HG02870 (cell line): ENCODE measurements at regions not wholly inside any gene's neighbourhood (a gene's known extent, or its start where the extent isn't known, plus 50 kb on each side); places are given as distances from the start of the nearest gene placed in this dataset.
A peak's percentile ranks its signal among the peaks of the same experiment; 100 is the strongest.
"Not testable (repeated sequence)": the region's sequence is repeated elsewhere in the genome, so short reads cannot be mapped to it uniquely, and the experiment has no call there.

Experiments used
- ATAC-seq: cut with Tn5 transposase; IDR thresholded peaks from one replicate; pipeline ENCODE4 v1.9.1; 2021; ENCODE audit warnings: mild to moderate bottlenecking, moderate library complexity; ENCODE audit not compliant: unreplicated experiment

- no peak for ATAC-seq
These were observed 104.0 kb downstream of the CDC7 start for GRCh38 chr1:91604632-91605031.

GRCh38 chr1:91605566-91605965 is 104.9 kb downstream of the CDC7 start:
- no peak for ATAC-seq

DNA sequence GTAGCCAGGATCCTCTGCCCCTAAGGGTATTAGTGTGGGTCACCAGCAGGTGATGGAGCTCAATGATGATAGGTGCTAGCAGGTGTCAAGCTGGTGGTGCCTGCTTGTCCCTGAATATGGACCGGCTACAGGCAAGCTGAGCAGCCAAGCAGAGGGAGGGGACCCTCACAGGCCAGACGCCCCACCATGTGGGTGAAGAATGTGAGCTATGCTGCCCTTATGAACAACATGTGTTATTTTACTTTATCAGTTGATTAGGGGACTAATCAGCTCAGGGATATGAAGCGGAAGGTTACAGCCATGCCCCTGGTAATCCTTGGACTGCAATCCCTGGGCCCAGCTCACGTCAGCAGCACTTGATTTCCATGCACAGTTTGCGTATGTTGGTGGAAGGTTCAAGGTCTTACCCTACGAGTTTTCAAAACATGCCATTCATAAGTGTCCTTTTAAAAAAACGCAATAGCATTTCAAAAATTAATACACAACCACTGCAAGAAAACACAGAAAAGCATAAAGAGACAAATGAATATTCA is 106.0 kb downstream of the CDC7 start:
- no peak for ATAC-seq

DNA sequence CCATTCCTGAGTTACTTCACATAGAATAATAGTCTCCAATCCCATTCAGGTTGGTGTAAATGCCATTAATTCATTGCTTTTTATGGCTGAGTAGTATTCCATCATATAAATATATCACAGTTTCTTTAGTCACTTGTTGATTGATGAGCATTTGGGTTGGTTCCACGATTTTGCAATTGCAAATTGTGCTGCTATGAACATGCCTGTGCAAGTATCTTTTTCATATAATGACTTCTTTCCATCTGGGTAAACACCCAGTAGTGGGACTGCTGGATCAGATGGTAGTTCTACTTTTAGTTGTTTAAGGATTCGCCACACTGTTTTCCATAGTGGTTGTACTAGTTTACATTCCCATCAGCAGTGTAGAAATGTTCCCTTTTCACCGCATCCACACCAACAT is 107.0 kb downstream of the CDC7 start:
- not testable (repeated sequence) for ATAC-seq

DNA sequence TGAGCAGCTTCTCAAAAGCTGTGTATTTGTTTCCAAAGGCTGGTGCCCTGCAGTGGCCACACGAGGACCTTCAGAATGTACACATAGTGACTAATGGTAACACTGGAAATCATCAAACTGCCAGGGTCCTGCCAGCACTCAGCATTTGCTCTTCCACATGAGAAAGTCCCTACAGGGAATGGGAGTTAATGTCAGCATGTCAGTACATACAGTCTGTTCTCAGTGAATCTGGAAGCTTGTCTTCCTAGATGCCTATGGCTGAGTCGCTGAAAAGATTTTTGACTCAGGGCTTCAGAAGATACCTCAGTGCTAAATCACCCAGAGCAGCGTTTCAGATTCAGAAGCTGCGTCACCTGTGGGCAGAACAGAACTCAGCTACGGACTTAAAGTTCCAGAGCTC is 108.2 kb downstream of the CDC7 start:
- no peak for ATAC-seq

DNA sequence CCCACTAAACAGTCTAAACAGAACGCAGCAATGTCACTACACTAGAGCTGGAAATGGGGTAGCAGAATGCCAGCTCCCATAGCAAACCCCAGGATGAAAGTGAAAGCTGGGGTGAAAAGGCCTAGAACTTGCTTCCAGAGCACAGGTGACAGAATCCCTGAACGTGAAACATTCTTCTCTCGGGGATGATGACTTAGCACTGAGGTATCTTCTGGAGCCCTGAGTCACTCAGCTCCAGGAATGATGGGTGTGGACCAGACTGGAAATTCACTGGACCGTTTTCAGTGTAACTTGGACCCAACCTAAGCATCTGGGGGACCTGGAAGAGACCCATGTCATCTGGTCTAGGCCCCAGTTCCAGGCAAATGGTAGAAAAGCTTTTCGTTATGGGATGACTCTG is 108.9 kb downstream of the CDC7 start:
- ATAC-seq = no peak

GRCh38 chr1:91610102-91610501 is 109.5 kb downstream of the CDC7 start:
- no peak for ATAC-seq

DNA sequence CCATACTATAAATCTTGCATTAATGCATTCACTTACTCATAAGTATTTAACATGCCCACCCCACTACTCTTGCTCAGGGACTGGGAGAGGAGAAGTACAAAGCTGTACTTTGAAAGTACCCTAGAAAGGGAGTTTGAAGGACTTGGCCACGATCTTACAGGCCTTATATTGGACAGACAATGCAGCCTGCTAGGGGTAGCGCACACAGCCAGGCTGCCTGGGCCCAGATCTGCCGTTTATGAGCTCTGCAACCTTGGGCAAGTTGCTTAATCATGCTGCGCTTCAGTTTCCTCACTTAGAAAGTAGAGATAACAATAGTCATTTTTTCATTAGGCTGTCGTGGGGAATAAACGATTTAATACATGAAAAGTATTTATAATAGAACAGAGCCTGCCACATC is 110.1 kb downstream of the CDC7 start:
- ATAC-seq = no peak

GRCh38 chr1:91611483-91611917 is 110.8 kb downstream of the CDC7 start:
- ATAC-seq = no peak

- no peak for ATAC-seq
These were observed 112.9 kb downstream of the CDC7 start for GRCh38 chr1:91613595-91613994.

- ATAC-seq = no peak
These were observed 116.1 kb downstream of the CDC7 start for GRCh38 chr1:91616712-91617111.

GRCh38 chr1:91617285-91617765 is 116.7 kb downstream of the CDC7 start:
- peak; percentile 63 for ATAC-seq

DNA sequence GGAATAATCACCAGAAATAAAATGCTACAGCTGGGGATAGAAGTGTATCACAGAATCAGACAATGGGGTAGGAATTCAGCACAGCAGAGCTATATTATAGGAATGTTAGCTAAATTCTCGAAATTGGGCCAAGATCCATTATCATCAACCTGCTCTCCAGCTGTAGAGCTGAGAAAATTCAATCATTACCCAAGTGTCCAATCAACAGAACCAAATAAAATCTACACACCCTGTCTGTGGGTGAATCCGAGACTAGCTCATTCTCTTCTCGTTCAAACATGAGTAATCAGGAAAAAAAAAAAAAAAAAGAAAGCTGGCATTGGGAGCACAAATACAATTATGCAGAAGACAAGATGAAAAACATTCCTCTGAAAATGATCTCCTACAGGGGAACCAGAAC is 119.2 kb downstream of the CDC7 start:
- no peak for ATAC-seq

DNA sequence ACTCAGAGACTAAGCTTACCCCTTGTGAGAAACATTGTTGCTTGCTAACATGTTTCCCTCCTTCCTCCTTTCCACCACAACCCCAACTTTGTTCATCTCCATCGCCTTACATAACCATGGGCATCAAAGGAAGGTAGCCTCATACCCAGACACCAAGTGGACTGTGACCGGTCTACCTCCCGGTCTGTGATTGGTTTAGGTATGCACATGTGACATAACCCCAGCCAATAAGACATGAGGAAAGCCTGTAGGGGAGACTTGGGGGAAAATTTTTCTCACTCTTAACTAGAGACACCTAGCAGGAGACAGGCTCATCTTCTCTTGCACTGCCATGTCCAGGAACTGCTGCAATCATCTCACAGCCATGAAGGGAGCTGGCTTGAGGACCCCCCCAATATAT is 120.7 kb downstream of the CDC7 start:
- no peak for ATAC-seq

DNA sequence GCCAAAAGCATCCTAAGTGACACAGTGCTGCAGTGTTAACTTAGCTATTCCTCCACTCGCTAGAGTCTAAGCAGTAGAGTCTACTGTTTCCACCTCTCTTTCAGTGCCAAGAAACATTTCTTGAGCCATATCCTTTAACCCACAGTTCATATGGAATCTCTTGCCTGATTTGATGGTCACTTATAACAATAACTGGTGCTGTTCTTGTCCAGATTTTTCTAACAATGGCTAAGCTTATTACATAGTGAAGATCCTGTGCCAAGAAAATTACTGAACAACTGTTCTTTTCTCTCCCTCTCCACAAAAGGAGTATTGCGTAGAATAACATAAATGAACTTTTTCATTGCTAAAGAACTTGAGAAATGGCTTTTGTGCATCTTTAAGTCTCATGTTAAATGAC is 121.3 kb downstream of the CDC7 start:
- ATAC-seq = no peak

DNA sequence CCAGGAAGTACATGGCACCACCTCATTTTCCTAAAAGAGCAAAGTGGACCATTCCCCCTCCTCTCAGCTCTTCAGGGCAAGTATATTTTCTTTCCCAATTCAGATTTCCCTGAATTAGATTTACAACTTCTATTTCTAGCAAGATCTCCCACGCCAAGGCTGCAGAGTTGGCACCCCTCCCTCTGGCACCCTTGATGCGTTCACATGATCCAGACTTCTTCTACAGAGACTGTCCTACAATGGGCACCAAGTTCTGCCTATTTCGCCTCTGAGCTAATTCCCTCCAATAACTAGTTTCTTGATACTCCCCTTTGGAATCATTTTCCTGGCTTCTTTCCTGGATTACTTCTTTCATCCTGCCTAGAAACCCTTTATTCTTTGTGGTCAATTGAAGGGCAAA is 122.0 kb downstream of the CDC7 start:
- no peak for ATAC-seq

GRCh38 chr1:91623020-91623419 is 122.4 kb downstream of the CDC7 start:
- no peak for ATAC-seq

- no peak for ATAC-seq
These were observed 123.7 kb downstream of the CDC7 start for GRCh38 chr1:91624331-91624730.
